IMR-90 (cell line): ENCODE measurements at regions not wholly inside any gene's neighbourhood (a gene's known extent, or its start where the extent isn't known, plus 50 kb on each side); places are given as distances from the start of the nearest gene placed in this dataset.

Experiments
- ATAC-seq: fragments of 200-7000 bp; cut with Tn5 transposase; 2 replicates; pipeline ENCODE4 v1.9.1; 2020; ENCODE audit warnings: low read depth, mild to moderate bottlenecking, moderate library complexity
- BruUV-seq: library from RNA; stranded (reverse); fragments of 400-500 nt; replicated peaks from 2 replicates; lab custom pipeline; 2021; lab: Mats Ljungman, UMichigan
- CTCF ChIA-PET: fragments of 300-600 bp; formaldehyde crosslinking; extraction: SDS; loops from one replicate; lab custom pipeline; 2021; ENCODE audit warnings: antibody characterized with exemption; lab: Yijun Ruan, JAX
- POLR2A ChIA-PET: fragments of 300-600 bp; sonication (Branson Sonifier 250); formaldehyde crosslinking; loops from one replicate; lab custom pipeline; 2022; ENCODE audit warnings: antibody characterized with exemption; ENCODE audit not compliant: unreplicated experiment; lab: Charles Lee
- DNase-seq: peaks from one replicate; pipeline ENCODE4 v3.0.0; 2013
- H2AFZ ChIP-seq: replicated peaks from 2 replicates; pipeline ENCODE3; 2013; ENCODE audit warnings: low read length, mild to moderate bottlenecking; ENCODE audit not compliant: poor library complexity
- H2AK5ac ChIP-seq: 2 replicates; pipeline ENCODE4 v1.6.1; 2013; ENCODE audit warnings: low read depth, low read length, inconsistent platforms
- H2AK9ac ChIP-seq: replicated peaks from 2 replicates; pipeline ENCODE3; 2013; ENCODE audit warnings: mild to moderate bottlenecking, low read depth, low read length, moderate library complexity; ENCODE audit not compliant: poor library complexity
- H2BK120ac ChIP-seq: 2 replicates; pipeline ENCODE4 v1.6.1; 2013; ENCODE audit warnings: low read depth, low read length, inconsistent platforms
- H2BK15ac ChIP-seq: 3 replicates; pipeline ENCODE4 v1.6.1; 2013; ENCODE audit warnings: low read depth, low read length, inconsistent platforms
- H2BK20ac ChIP-seq: 2 replicates; pipeline ENCODE4 v1.6.1; 2013; ENCODE audit warnings: low read depth, mild to moderate bottlenecking, inconsistent platforms, low read length, moderate library complexity
- H2BK5ac ChIP-seq: 2 replicates; pipeline ENCODE4 v1.6.1; 2013; ENCODE audit warnings: mild to moderate bottlenecking, low read depth, low read length, inconsistent platforms; ENCODE audit not compliant: poor library complexity, severe bottlenecking
- H3K14ac ChIP-seq: replicated peaks from 2 replicates; pipeline ENCODE4 v1.6.1; 2013; ENCODE audit warnings: low read depth, low read length, inconsistent platforms
- H3K18ac ChIP-seq: 2 replicates; pipeline ENCODE4 v1.6.1; 2013; ENCODE audit warnings: low read depth, low read length, control low read depth
- H3K23ac ChIP-seq: 2 replicates; pipeline ENCODE4 v1.6.1; 2013; ENCODE audit warnings: low read depth, low read length, inconsistent platforms
- H3K27ac ChIP-seq: 2 replicates; pipeline ENCODE4 v1.5.1; 2013; ENCODE audit warnings: mild to moderate bottlenecking, control low read depth, low read length; ENCODE audit not compliant: insufficient read depth
- H3K27me3 ChIP-seq: 2 replicates; pipeline ENCODE4 v1.6.1; 2013; ENCODE audit warnings: low read length; ENCODE audit not compliant: control insufficient read depth, insufficient read depth
- H3K36me3 ChIP-seq: 2 replicates; pipeline ENCODE4 v1.6.1; 2013; ENCODE audit warnings: low read length, mixed read lengths; ENCODE audit not compliant: control insufficient read depth, insufficient read depth
- H3K4ac ChIP-seq: 2 replicates; pipeline ENCODE4 v1.6.1; 2013; ENCODE audit warnings: low read depth, low read length, inconsistent platforms
- H3K4me1 ChIP-seq: 2 replicates; pipeline ENCODE4 v1.6.1; 2013; ENCODE audit warnings: low read length, mixed read lengths; ENCODE audit not compliant: control insufficient read depth, insufficient read depth
- H3K4me2 ChIP-seq: 2 replicates; pipeline ENCODE4 v1.6.1; 2013; ENCODE audit warnings: low read depth, mild to moderate bottlenecking, control low read depth, low read length, moderate library complexity
- H3K4me3 ChIP-seq: 2 replicates; pipeline ENCODE4 v1.5.1; 2013; ENCODE audit warnings: low read depth, mild to moderate bottlenecking, control low read depth, low read length, moderate library complexity; ENCODE audit not compliant: insufficient read depth
- H3K56ac ChIP-seq: 2 replicates; pipeline ENCODE4 v1.6.1; 2013; ENCODE audit warnings: low read length, inconsistent platforms; ENCODE audit not compliant: insufficient read depth; ENCODE audit errors: extremely low read depth
- H3K79me1 ChIP-seq, 2 experiments: 2 replicates each; pipeline ENCODE4 v1.6.1; 2013; ENCODE audit warnings: low read length in 2 of 2, inconsistent platforms in 1 of 2, low read depth in 1 of 2
- H3K9ac ChIP-seq: 2 replicates; pipeline ENCODE4 v1.6.1; 2013; ENCODE audit warnings: low read depth, low read length, control low read depth
- H3K9me1 ChIP-seq: 2 replicates; pipeline ENCODE4 v1.6.1; 2013; ENCODE audit warnings: low read length, inconsistent platforms; ENCODE audit not compliant: insufficient read depth
- H3K9me3 ChIP-seq: 2 replicates; pipeline ENCODE4 v1.6.1; 2013; ENCODE audit warnings: low read length; ENCODE audit not compliant: control insufficient read depth, insufficient read depth
- H4K20me1 ChIP-seq: 2 replicates; pipeline ENCODE4 v1.6.1; 2013; ENCODE audit warnings: low read length, inconsistent platforms; ENCODE audit not compliant: insufficient read depth
- H4K5ac ChIP-seq: 2 replicates; pipeline ENCODE4 v1.6.1; 2013; ENCODE audit warnings: mild to moderate bottlenecking, low read depth, low read length, control low read depth
- H4K8ac ChIP-seq, 2 experiments: 2 replicates each; pipeline ENCODE4 v1.6.1; 2013; ENCODE audit warnings: low read depth in 2 of 2, low read length in 2 of 2, control low read depth in 1 of 2, inconsistent platforms in 1 of 2
- H4K91ac ChIP-seq: 2 replicates; pipeline ENCODE4 v1.6.1; 2013; ENCODE audit warnings: low read depth, low read length, inconsistent platforms; ENCODE audit not compliant: insufficient read depth
- ELK1 ChIP-seq: fragments of 150-350 bp; IDR thresholded peaks from 2 replicates; pipeline ENCODE4 v1.6.1; 2016; ENCODE audit warnings: low read depth, mild to moderate bottlenecking, low read length, moderate library complexity, borderline replicate concordance
- FOS ChIP-seq: fragments of 150-350 bp; IDR thresholded peaks from 2 replicates; pipeline ENCODE4 v1.6.1; 2016; ENCODE audit warnings: low read depth, low read length
- MAZ ChIP-seq: IDR thresholded peaks from 2 replicates; pipeline ENCODE4 v1.6.1; 2012; ENCODE audit warnings: low read depth, mild to moderate bottlenecking, low read length, improper control_type of control experiment, moderate library complexity, borderline replicate concordance
- NFE2L2 ChIP-seq: fragments of 150-350 bp; IDR thresholded peaks from 2 replicates; pipeline ENCODE4 v1.6.1; 2016; ENCODE audit warnings: low read depth, mild to moderate bottlenecking, low read length
- RCOR1 ChIP-seq: IDR thresholded peaks from 2 replicates; pipeline ENCODE4 v1.6.1; 2012; ENCODE audit warnings: mild to moderate bottlenecking, low read length, improper control_type of control experiment; ENCODE audit not compliant: insufficient replicate concordance
- RFX5 ChIP-seq: IDR thresholded peaks from 2 replicates; pipeline ENCODE4 v1.8.0; 2012; ENCODE audit warnings: low read depth, mild to moderate bottlenecking, low read length, moderate library complexity
- SMC3 ChIP-seq: fragments of 150-350 bp; IDR thresholded peaks from 2 replicates; pipeline ENCODE4 v1.6.1; 2016; ENCODE audit warnings: low read depth, mild to moderate bottlenecking, antibody characterized with exemption, low read length, moderate library complexity
- WGBS, 2 experiments: methylation state at CpG; one replicate each; pipeline versions ENCODE4 v1.1.5 to v1.1.7; 2013; ENCODE audit warnings: missing lambda C conversion rate in 2 of 2; ENCODE audit not compliant: insufficient read length in 1 of 2; ENCODE audit errors: extremely low coverage in 2 of 2; 5-methylcytosine and 5-hydroxymethylcytosine counted together
- dilution Hi-C: fragments of 300-500 bp; cut with HindIII; formaldehyde crosslinking; loops from one replicate; pipeline ENCODE4 v1.14.3; 2018; ENCODE audit warnings: low sequenced_read_pairs; ENCODE audit not compliant: unreplicated experiment
- in situ Hi-C: fragments of 300-500 bp; cut with MboI; formaldehyde crosslinking; loops from 3 replicates; pipeline ENCODE4 v1.14.3; 2019; ENCODE audit warnings: low sequenced_read_pairs, inconsistent platforms, mixed read lengths
- intact Hi-C: fragments of 100-400 bp; cut with micrococcal nuclease; formaldehyde crosslinking; loops from 2 replicates; pipeline ENCODE4 v1.10.0; 2022
- TF ChIP-seq, protein P1 (sequence below): fragments of 150-350 bp; IDR thresholded peaks from 2 replicates; pipeline ENCODE4 v1.6.1; 2017; ENCODE audit warnings: mild to moderate bottlenecking, antibody characterized with exemption, low read length, low read depth

GRCh38 chr5:133824661-133825254 is 143.7 kb downstream of the C5orf15 start:
- Histone ChIP-seq H3K27ac (no peak overlapping the region), H2BK5ac (no peak overlapping the region), H3K9me1 (no peaks in the 10 kb centered on the region), H2BK15ac (no peak overlapping the region), H3K27me3 (peaks cover 30% of the 10 kb centered on the region), H3K4ac (no peak overlapping the region), H3K14ac (no peak overlapping the region), H3K18ac (no peak overlapping the region), H3K79me1 (no peaks in the 10 kb centered on the region), H2BK120ac (no peak overlapping the region), H3K56ac (no peak overlapping the region), H3K4me3 (no peak overlapping the region), H4K20me1 (no peaks in the 10 kb centered on the region), H4K8ac (no peak overlapping the region), H3K36me3 (no peaks in the 10 kb centered on the region), H3K23ac (no peak overlapping the region), H3K4me2 (no peak overlapping the region), H4K91ac (no peak overlapping the region), H2AK5ac (no peak overlapping the region), H3K9ac (no peak overlapping the region), H2AK9ac (no peak overlapping the region), H4K5ac (no peak overlapping the region), H2BK20ac (no peak overlapping the region), H3K9me3 (no peaks in the 10 kb centered on the region), H2AFZ (no peak overlapping the region), H3K4me1 (no peaks in the 10 kb centered on the region)
- dilution Hi-C loops, result no loop called here
- CTCF ChIA-PET, result no interaction called here
- in situ Hi-C loops, result no loop called here
- DNase-seq (no peak), ATAC-seq (no peak)
- 20% methylated on average over 1 of the region's 6 CpGs; no CpG with 5 or more reads in 1 of the 2 experiments for WGBS, 2 experiments
- intact Hi-C loops, result no loop called here
- no TSS peak for BruUV-seq
- POLR2A ChIA-PET, result no interaction called here
- TF ChIP-seq FOS (no peak), ELK1 (no peak), RFX5 (no peak), RCOR1 (no peak), SMC3 (no peak), NFE2L2 (no peak), MAZ (no peak)
- TF ChIP-seq, protein P1, sequence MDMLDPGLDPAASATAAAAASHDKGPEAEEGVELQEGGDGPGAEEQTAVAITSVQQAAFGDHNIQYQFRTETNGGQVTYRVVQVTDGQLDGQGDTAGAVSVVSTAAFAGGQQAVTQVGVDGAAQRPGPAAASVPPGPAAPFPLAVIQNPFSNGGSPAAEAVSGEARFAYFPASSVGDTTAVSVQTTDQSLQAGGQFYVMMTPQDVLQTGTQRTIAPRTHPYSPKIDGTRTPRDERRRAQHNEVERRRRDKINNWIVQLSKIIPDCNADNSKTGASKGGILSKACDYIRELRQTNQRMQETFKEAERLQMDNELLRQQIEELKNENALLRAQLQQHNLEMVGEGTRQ, result no peak
